ENCODE measurements at regions not wholly inside any gene's neighbourhood (a gene's known extent, or its start where the extent isn't known, plus 50 kb on each side); places are given as distances from the start of the nearest gene placed in this dataset.
"Not testable (repeated sequence)": the region's sequence is repeated elsewhere in the genome, so short reads cannot be mapped to it uniquely, and the experiment has no call there.

DNA sequence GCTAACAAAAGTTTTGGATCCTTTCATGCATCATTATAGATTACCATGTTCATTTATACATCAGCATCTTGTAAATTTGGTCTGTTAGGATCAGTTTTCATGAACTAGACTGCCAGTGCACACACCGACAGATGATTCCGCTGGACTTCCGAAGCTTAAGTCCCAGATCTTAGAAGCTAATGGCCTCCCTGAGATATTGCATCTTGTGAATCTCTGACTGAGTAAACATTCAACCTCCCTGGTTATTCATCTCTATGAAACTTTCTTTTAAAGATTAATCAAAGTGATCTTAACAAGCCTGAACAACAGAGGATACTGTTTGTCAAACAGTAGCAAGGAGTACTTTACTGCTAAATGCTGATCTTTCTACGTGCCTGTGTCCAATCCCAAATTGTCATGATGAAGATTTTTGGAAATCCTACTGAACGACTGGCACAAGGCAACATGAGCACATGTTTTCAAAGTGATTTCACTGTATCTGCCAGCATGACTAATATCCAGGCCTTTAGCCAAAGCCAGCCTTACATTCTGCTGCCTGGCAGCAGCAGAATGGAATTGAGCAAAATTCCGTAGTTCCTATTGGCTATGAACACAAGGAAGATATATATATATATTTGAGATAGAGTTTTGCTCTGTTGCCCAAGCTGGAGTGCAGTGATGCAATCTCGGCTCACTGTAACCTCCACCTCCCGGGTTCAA is 91.3 kb upstream of the ANK3 start:
- no peak overlapping the region for H3K27ac Mint-ChIP-seq
- no peaks in the 10 kb centered on the region for H3K36me3 Mint-ChIP-seq (ENCODE audit: low read depth)
- H3K9me3 Mint-ChIP-seq: no peaks in the 10 kb centered on the region
- no peaks in the 10 kb centered on the region for H3K4me1 Mint-ChIP-seq
- no peak overlapping the region for H3K4me3 Mint-ChIP-seq
- H3K27me3 Mint-ChIP-seq (ENCODE audit: low read depth, poor library complexity): peaks cover 4% of the 10 kb centered on the region
- no peak for DNase-seq
- TF ChIP-seq, protein P1, sequence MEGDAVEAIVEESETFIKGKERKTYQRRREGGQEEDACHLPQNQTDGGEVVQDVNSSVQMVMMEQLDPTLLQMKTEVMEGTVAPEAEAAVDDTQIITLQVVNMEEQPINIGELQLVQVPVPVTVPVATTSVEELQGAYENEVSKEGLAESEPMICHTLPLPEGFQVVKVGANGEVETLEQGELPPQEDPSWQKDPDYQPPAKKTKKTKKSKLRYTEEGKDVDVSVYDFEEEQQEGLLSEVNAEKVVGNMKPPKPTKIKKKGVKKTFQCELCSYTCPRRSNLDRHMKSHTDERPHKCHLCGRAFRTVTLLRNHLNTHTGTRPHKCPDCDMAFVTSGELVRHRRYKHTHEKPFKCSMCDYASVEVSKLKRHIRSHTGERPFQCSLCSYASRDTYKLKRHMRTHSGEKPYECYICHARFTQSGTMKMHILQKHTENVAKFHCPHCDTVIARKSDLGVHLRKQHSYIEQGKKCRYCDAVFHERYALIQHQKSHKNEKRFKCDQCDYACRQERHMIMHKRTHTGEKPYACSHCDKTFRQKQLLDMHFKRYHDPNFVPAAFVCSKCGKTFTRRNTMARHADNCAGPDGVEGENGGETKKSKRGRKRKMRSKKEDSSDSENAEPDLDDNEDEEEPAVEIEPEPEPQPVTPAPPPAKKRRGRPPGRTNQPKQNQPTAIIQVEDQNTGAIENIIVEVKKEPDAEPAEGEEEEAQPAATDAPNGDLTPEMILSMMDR (IDR thresholded peaks at IDR 0.05): no peak

DNA sequence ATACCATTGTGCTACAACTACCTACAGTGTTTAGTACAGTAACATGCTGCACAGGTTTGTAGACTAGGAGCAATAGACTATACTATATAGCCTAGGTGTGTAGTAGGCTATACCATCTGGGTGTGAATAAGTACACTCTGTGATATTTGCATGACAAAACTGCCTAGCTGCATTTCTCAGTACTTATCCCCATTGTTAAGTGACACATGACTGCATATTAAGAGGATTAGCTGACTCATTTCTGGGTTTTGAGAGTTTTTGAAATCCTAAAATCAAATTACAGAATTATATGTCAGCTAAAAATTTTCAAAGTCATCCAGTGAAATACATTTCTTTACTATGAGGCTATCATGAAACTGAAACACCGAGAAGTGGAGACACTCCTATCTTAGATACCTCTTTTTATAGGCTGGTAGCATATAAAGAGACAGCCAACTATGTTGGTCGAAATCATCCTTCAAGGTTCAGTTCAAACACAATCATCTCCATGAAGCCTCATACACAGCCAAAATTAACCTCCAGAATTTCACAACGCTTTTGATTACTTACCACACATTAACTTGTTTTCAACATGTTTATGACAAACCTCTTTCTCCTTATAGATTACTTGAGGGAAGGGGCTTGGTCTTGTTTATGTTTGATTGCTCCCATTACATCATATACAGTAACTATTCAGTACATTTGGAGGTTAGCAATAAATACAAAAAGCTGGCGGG is 89.8 kb upstream of the ANK3 start:
- Mint-ChIP-seq H3K36me3 (ENCODE audit: low read depth) (no peaks in the 10 kb centered on the region), H3K9me3 (no peaks in the 10 kb centered on the region), H3K27ac (no peak overlapping the region), H3K4me1 (no peaks in the 10 kb centered on the region), H3K4me3 (no peak overlapping the region), H3K27me3 (ENCODE audit: low read depth, poor library complexity) (no peaks in the 10 kb centered on the region)
- TF ChIP-seq, protein P1 (IDR thresholded peaks at IDR 0.05): no peak
- no peak for DNase-seq

DNA sequence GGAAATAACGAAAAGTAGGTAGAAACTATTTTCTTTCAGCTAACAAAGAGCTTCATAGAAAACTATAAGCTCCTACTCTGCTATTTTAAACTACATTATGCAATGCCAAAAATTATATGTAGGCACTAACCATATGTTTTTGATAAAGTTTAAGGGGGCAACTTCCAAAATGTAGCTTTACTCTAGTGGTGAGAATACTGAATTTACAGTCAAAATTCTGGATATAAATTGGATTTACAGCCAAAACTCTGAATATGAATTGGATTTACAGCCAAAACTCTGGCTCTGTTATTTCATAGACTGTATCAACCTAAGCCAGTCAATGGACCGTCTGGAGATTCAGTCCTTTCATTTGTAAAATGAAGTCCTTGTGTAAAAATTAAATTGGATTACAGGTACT is 86.8 kb upstream of the ANK3 start:
- no peak for DNase-seq
- Mint-ChIP-seq H3K36me3 (ENCODE audit: low read depth) (no peaks in the 10 kb centered on the region), H3K27ac (no peak overlapping the region), H3K27me3 (ENCODE audit: low read depth, poor library complexity) (no peaks in the 10 kb centered on the region), H3K9me3 (no peaks in the 10 kb centered on the region), H3K4me3 (no peak overlapping the region), H3K4me1 (no peaks in the 10 kb centered on the region)
- TF ChIP-seq, protein P1 (IDR thresholded peaks at IDR 0.05): no peak

DNA sequence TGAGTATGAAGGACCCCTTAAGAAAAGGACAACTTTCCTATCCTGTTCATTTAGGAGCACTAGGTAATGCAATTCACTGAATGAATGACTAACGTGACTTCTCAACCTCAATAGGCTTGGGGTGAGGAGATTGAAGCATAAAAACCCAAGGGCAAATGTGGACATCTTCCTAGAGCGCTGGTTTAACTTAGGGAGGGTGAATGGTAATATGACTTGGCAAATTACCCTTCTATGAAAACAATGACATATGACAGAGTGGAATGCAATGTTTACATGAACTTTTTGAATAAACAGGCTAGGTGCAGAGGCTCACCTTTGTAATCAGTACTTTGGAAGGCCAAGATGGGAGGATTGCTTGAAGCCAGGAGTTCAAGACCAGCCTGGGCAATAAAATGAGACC is 83.9 kb upstream of the ANK3 start:
- Mint-ChIP-seq H3K4me3 (no peak overlapping the region), H3K36me3 (ENCODE audit: low read depth) (no peaks in the 10 kb centered on the region), H3K4me1 (no peaks in the 10 kb centered on the region), H3K9me3 (no peaks in the 10 kb centered on the region), H3K27me3 (ENCODE audit: low read depth, poor library complexity) (no peaks in the 10 kb centered on the region), H3K27ac (no peak overlapping the region)
- no peak for DNase-seq
- TF ChIP-seq, protein P1 (IDR thresholded peaks at IDR 0.05): no peak

DNA sequence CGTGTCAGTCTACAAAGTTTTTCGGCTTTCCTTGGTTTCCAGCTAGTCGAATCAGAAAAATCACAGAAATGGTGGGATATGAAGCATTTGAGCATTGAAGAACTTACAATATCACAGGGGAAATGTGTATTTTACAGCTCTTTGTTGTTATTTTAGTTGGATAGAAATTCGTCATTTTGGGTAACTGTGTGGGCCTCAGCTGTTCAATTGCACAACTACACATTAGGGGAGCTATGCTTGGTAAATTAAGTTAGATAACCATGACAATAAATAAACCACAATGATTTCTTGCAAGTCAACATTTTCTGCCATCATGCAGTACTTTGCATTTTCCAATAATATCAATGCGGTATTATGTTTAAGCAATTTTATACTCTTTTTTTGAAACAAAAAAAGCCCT is 80.4 kb upstream of the ANK3 start:
- DNase-seq: no peak
- TF ChIP-seq, protein P1 (IDR thresholded peaks at IDR 0.05): no peak
- no peaks in the 10 kb centered on the region for H3K9me3 Mint-ChIP-seq
- no peaks in the 10 kb centered on the region for H3K27me3 Mint-ChIP-seq (ENCODE audit: low read depth, poor library complexity)
- no peaks in the 10 kb centered on the region for H3K36me3 Mint-ChIP-seq (ENCODE audit: low read depth)
- H3K4me1 Mint-ChIP-seq: no peaks in the 10 kb centered on the region
- H3K27ac Mint-ChIP-seq: no peak overlapping the region
- H3K4me3 Mint-ChIP-seq: no peak overlapping the region

DNA sequence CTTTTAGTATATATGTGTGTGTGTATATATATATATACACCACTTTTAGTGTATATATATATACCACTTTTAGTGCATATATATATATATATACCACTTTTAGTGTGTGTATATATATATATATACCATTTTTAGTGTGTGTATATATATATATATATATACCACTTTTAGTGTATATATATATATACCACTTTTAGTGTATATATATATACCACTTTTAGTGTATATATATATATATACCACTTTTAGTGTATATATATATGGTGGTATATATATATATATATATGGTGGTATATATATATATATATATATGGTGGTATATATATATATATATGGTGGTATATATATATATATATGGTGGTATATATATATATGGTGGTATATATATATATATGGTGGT is 79.5 kb upstream of the ANK3 start:
- not testable (repeated sequence) for H3K9me3 Mint-ChIP-seq, H3K27ac Mint-ChIP-seq

More for the DNA sequence above, 79.5 kb upstream of the ANK3 start:
- H3K4me3 Mint-ChIP-seq; H3K36me3 Mint-ChIP-seq (ENCODE audit: low read depth); H3K4me1 Mint-ChIP-seq; H3K27me3 Mint-ChIP-seq (ENCODE audit: low read depth, poor library complexity); DNase-seq: not testable (repeated sequence)

All from nephron progenitor cell (in vitro differentiated cells).